B cell (primary cell): ENCODE measurements at regions not wholly inside any gene's neighbourhood (a gene's known extent, or its start where the extent isn't known, plus 50 kb on each side); places are given as distances from the start of the nearest gene placed in this dataset.
"Not testable (repeated sequence)": the region's sequence is repeated elsewhere in the genome, so short reads cannot be mapped to it uniquely, and the experiment has no call there.

Source experiments
- ATAC-seq: fragments of 200-7000 bp; cut with Tn5 transposase; one replicate; pipeline ENCODE4 v1.10.0; 2021; ENCODE audit warnings: low read depth, mild to moderate bottlenecking, moderate number of reproducible peaks, moderate library complexity
- CTCF ChIA-PET: fragments of 350-600 bp; sonication (Branson Sonifier 250); formaldehyde crosslinking; loops from one replicate; lab custom pipeline; 2021; ENCODE audit warnings: antibody characterized with exemption, inconsistent platforms; lab: Charles Lee
- POLR2A ChIA-PET: fragments of 350-600 bp; sonication (Branson Sonifier 250); formaldehyde crosslinking; loops from one replicate; lab custom pipeline; 2021; ENCODE audit warnings: antibody characterized with exemption; lab: Charles Lee
- DNase-seq: peaks from one replicate; pipeline ENCODE4 v3.0.0; 2013
- H2AFZ ChIP-seq: 2 replicates; pipeline ENCODE4 v1.6.1; 2012; ENCODE audit warnings: mild to moderate bottlenecking, low read depth, low read length; ENCODE audit not compliant: insufficient read depth, poor library complexity, severe bottlenecking
- H3K27ac ChIP-seq, 2 donors: 1 replicate in 1 of 2; 2 replicates in 1 of 2; pipeline ENCODE4 v1.5.1; 2012 to 2013; ENCODE audit warnings: low read length in 2 of 2, mild to moderate bottlenecking in 2 of 2, moderate library complexity in 1 of 2
- H3K27me3 ChIP-seq, 4 experiments: fragments of 200-600 bp in 1 of 4; sonication (generic) in 1 of 4; replicated peaks in 1 of 4; 1 replicate in 2 of 4; 2 replicates in 2 of 4; pipeline versions ENCODE4 v1.6.1 to v1.7.0; 2013 to 2016; ENCODE audit warnings: low read length in 3 of 4, mild to moderate bottlenecking in 2 of 4, mixed read lengths in 1 of 4, moderate library complexity in 1 of 4; ENCODE audit not compliant: insufficient read depth in 4 of 4, control insufficient read depth in 3 of 4; ENCODE audit errors: control extremely low read depth in 1 of 4
- H3K36me3 ChIP-seq, 2 experiments: replicated peaks in 1 of 2; 1 replicate in 1 of 2; 2 replicates in 1 of 2; pipeline versions ENCODE4 v1.6.1 to v1.7.1; 2013; ENCODE audit warnings: low read length in 1 of 2; ENCODE audit not compliant: insufficient read depth in 2 of 2, control insufficient read depth in 1 of 2; ENCODE audit errors: control extremely low read depth in 1 of 2, extremely low read depth in 1 of 2
- H3K4me1 ChIP-seq, 2 donors: fragments of 200-600 bp in 1 of 2; sonication (generic) in 1 of 2; 1 replicate in 1 of 2; 2 replicates in 1 of 2; pipeline versions ENCODE4 v1.5.1 to v1.6.1; 2013 to 2017; ENCODE audit warnings: low read length in 2 of 2; ENCODE audit not compliant: control insufficient read depth in 2 of 2, insufficient read depth in 2 of 2
- H3K4me2 ChIP-seq: replicated peaks from 2 replicates; pipeline ENCODE3; 2012; ENCODE audit warnings: mild to moderate bottlenecking, low read depth, low read length; ENCODE audit not compliant: poor library complexity, severe bottlenecking
- H3K4me3 ChIP-seq, 5 experiments: fragments of 200-600 bp in 1 of 5; sonication (generic) in 1 of 5; 1 replicate in 3 of 5; 2 replicates in 2 of 5; pipeline versions ENCODE4 v1.5.1 to v1.7.0; 2011 to 2016; ENCODE audit warnings: low read length in 4 of 5, mild to moderate bottlenecking in 4 of 5, low read depth in 2 of 5, control low read depth in 1 of 5, moderate library complexity in 1 of 5; ENCODE audit not compliant: insufficient read depth in 1 of 5; ENCODE audit errors: control extremely low read depth in 1 of 5, extremely low read depth in 1 of 5
- H3K79me2 ChIP-seq: fragments of 200-600 bp; sonication (generic); one replicate; pipeline ENCODE4 v1.6.0; 2016; ENCODE audit warnings: low read length; ENCODE audit not compliant: control insufficient read depth, insufficient read depth
- H3K9ac ChIP-seq: fragments of 200-600 bp; sonication (generic); 2 replicates; pipeline ENCODE4 v1.6.1; 2017; ENCODE audit warnings: mild to moderate bottlenecking, low read length, moderate library complexity
- H3K9me3 ChIP-seq, 3 donors: one replicate each; pipeline versions ENCODE4 v1.6.1 to v1.7.1; 2013; ENCODE audit warnings: low read length in 2 of 3; ENCODE audit not compliant: control insufficient read depth in 2 of 3, insufficient read depth in 1 of 3; ENCODE audit errors: control extremely low read depth in 1 of 3
- H4K20me1 ChIP-seq: 2 replicates; pipeline ENCODE4 v1.6.0; 2012; ENCODE audit warnings: mild to moderate bottlenecking, low read length; ENCODE audit not compliant: insufficient read depth, control insufficient read depth, poor library complexity, severe bottlenecking
- H3K27ac Mint-ChIP-seq: one replicate; pipeline ENCODE4 v1.8.0; 2021; ENCODE audit warnings: mixed read lengths
- H3K27me3 Mint-ChIP-seq: one replicate; pipeline ENCODE4 v1.8.0; 2021; ENCODE audit warnings: mixed read lengths
- H3K4me1 Mint-ChIP-seq: one replicate; pipeline ENCODE4 v1.8.0; 2021; ENCODE audit warnings: mixed read lengths
- H3K4me3 Mint-ChIP-seq: one replicate; pipeline ENCODE4 v1.8.0; 2021; ENCODE audit warnings: mixed read lengths
- H3K9me3 Mint-ChIP-seq: one replicate; pipeline ENCODE4 v1.8.0; 2022; ENCODE audit warnings: mixed read lengths; ENCODE audit not compliant: insufficient read depth
- CTCF ChIP-seq: fragments of 200-600 bp; IDR thresholded peaks from one replicate; pipeline ENCODE4 v1.8.0; 2022; ENCODE audit warnings: antibody characterized with exemption, mild to moderate bottlenecking
- WGBS: methylation state at CpG from one replicate; pipeline ENCODE4 v1.1.5; 2013; ENCODE audit warnings: missing lambda C conversion rate; ENCODE audit not compliant: insufficient coverage; 5-methylcytosine and 5-hydroxymethylcytosine counted together
- intact Hi-C: fragments of 100-400 bp; cut with micrococcal nuclease; formaldehyde crosslinking; loops from one replicate; pipeline ENCODE4 v1.10.0; 2022

GRCh38 chr15:101876031-101876430 lies 64.0 kb downstream of the OR4F15 start:
- H3K4me3 Mint-ChIP-seq, H3K4me1 Mint-ChIP-seq, POLR2A ChIA-PET, H3K27ac Mint-ChIP-seq, H4K20me1 ChIP-seq, intact Hi-C loops, H2AFZ ChIP-seq, H3K4me1 ChIP-seq, H3K4me2 ChIP-seq, CTCF ChIA-PET, H3K4me3 ChIP-seq, H3K27ac ChIP-seq, ATAC-seq, H3K79me2 ChIP-seq, H3K27me3 ChIP-seq, DNase-seq, H3K9me3 ChIP-seq, H3K36me3 ChIP-seq, H3K27me3 Mint-ChIP-seq, H3K9ac ChIP-seq, H3K9me3 Mint-ChIP-seq: not testable (repeated sequence)
- 65% methylated on average over 2 of the region's 4 CpGs for WGBS

DNA sequence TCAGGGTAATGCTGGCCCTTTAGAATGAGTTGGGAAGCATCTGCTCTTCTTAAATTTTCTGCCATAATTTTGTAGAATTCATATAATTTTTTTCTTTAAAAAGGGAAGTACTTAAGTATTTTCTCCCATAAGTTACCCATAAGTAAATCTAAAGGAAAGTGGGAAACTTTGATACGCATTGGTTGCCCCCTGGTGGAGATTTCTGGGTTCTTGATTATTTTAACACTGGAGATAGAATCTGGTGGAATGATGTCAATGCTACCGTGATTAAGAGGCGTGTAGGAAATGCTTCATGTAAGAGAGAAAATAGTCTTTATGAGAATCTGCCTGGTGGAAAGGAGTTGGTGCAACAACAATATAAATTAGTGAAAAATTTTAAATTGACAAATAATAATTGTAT lies 65.6 kb downstream of the OR4F15 start:
- H3K9me3 Mint-ChIP-seq, H3K27me3 Mint-ChIP-seq, H3K4me3 Mint-ChIP-seq, H3K36me3 ChIP-seq, H3K4me1 Mint-ChIP-seq, H2AFZ ChIP-seq, H3K27me3 ChIP-seq, H3K79me2 ChIP-seq, H3K9me3 ChIP-seq, H3K4me3 ChIP-seq, CTCF ChIA-PET, H3K27ac ChIP-seq, H3K4me1 ChIP-seq, H3K4me2 ChIP-seq, H3K27ac Mint-ChIP-seq, POLR2A ChIA-PET, intact Hi-C loops, ATAC-seq, DNase-seq, H4K20me1 ChIP-seq, H3K9ac ChIP-seq: not testable (repeated sequence)
- peak; percentile 42 for TF ChIP-seq CTCF
- no CpG with 5 or more reads among the region's 3 CpGs for WGBS

GRCh38 chr15:101912349-101913287 lies 100.6 kb downstream of the OR4F15 start:
- H3K27me3 Mint-ChIP-seq: peaks cover 10% of the 10 kb centered on the region
- H3K4me2 ChIP-seq, H3K4me3 Mint-ChIP-seq, H3K9me3 ChIP-seq, H3K9me3 Mint-ChIP-seq, DNase-seq, ATAC-seq, H3K27me3 ChIP-seq, H3K27ac ChIP-seq, H4K20me1 ChIP-seq, H3K79me2 ChIP-seq, H3K4me1 ChIP-seq, H3K36me3 ChIP-seq, CTCF ChIA-PET, H3K4me3 ChIP-seq, H3K27ac Mint-ChIP-seq, H3K4me1 Mint-ChIP-seq, H2AFZ ChIP-seq, intact Hi-C loops, H3K9ac ChIP-seq, POLR2A ChIA-PET: not testable (repeated sequence)
- no CpG with 5 or more reads among the region's 5 CpGs for WGBS
